ENCODE measurements at regions not wholly inside any gene's neighbourhood (a gene's known extent, or its start where the extent isn't known, plus 50 kb on each side); places are given as distances from the start of the nearest gene placed in this dataset.

GRCh38 chr15:47293466-47294162, 423.7 kb upstream of the SEMA6D start:
- intact Hi-C loops (cut with DNase I) = loop anchor here in 1 of 10 donors (10.0 kb wide), 1 partner anchor 49 kb away; no protein-coding TSS in a partner anchor
- Histone ChIP-seq H3K4me3 (no peak overlapping the region), H3K9me3 (no peaks in the 10 kb centered on the region), H3K27me3 (no peaks in the 10 kb centered on the region), H3K27ac (no peak overlapping the region), H3K4me1 (peaks cover 0 to 9% (median 0%) of the 10 kb centered on the region in 9 donors), H3K36me3 (no peaks in the 10 kb centered on the region)
- 56 to 61% methylated on average over 6 of the region's 6 CpGs for WGBS, 2 donors
- peak; percentile 41 to 44 for DNase-seq
- TF ChIP-seq CTCF (IDR thresholded peaks at IDR 0.05) = no peak
- ATAC-seq = peak; percentile 61 to 94 (median 84)

GRCh38 chr15:47294765-47295259, 422.5 kb upstream of the SEMA6D start:
- H3K4me1 ChIP-seq = peaks cover 0 to 9% (median 0%) of the 10 kb centered on the region in 9 donors
- H3K27me3 ChIP-seq = no peaks in the 10 kb centered on the region
- ATAC-seq (no peak), DNase-seq (no peak)
- TF ChIP-seq CTCF (IDR thresholded peaks at IDR 0.05) = no peak
- intact Hi-C loops (cut with DNase I) = loop anchor here in 1 of 10 donors (10.0 kb wide), 1 partner anchor 50 kb away; no protein-coding TSS in a partner anchor
- no peak overlapping the region for H3K27ac ChIP-seq
- H3K36me3 ChIP-seq = no peaks in the 10 kb centered on the region
- H3K4me3 ChIP-seq = no peak overlapping the region
- 81 to 83% methylated on average over 3 of the region's 3 CpGs for WGBS, 2 donors
- H3K9me3 ChIP-seq = no peaks in the 10 kb centered on the region

GRCh38 chr15:47296881-47297280, 420.4 kb upstream of the SEMA6D start:
- no peaks in the 10 kb centered on the region for H3K27me3 ChIP-seq

More at GRCh38 chr15:47296881-47297280, 420.4 kb upstream of the SEMA6D start:
- Histone ChIP-seq H3K36me3 (no peaks in the 10 kb centered on the region), H3K9me3 (no peaks in the 10 kb centered on the region), H3K27ac (no peak overlapping the region), H3K4me3 (no peak overlapping the region), H3K4me1 (peaks cover 0 to 9% (median 0%) of the 10 kb centered on the region in 9 donors)
- TF ChIP-seq CTCF (IDR thresholded peaks at IDR 0.05) = no peak
- intact Hi-C loops (cut with DNase I) = loop anchor here in 1 of 10 donors (10.0 kb wide), 1 partner anchor 52 kb away; no protein-coding TSS in a partner anchor
- ATAC-seq (no peak), DNase-seq (no peak)
- 93 to 99% methylated on average over 4 of the region's 4 CpGs for WGBS, 2 donors

All from heart right ventricle (tissue), 16 donors.